ENCODE measurements at regions not wholly inside any gene's neighbourhood (a gene's known extent, or its start where the extent isn't known, plus 50 kb on each side); places are given as distances from the start of the nearest gene placed in this dataset.

GRCh38 chr3:144112036-144112435 is 140.4 kb downstream of the DIPK2A start:
- TF ChIP-seq CTCF (IDR thresholded peaks at IDR 0.05; ENCODE audit: insufficient read depth, low read depth, low read length) (no peak), EZH2 (IDR thresholded peaks at IDR 0.05; ENCODE audit: insufficient read depth, low read length) (no peak)

All from astrocyte (in vitro differentiated cells and primary cell).